Calu3 (cell line): ENCODE measurements at regions not wholly inside any gene's neighbourhood (a gene's known extent, or its start where the extent isn't known, plus 50 kb on each side); places are given as distances from the start of the nearest gene placed in this dataset.
"Not testable (repeated sequence)": the region's sequence is repeated elsewhere in the genome, so short reads cannot be mapped to it uniquely, and the experiment has no call there.

ENCODE experiments used
- BruUV-seq: library from RNA; stranded (reverse); fragments of 400-500 nt; replicated peaks from 2 replicates; lab custom pipeline; 2021; lab: Mats Ljungman, UMichigan
- CTCF ChIA-PET: fragments of 300-600 bp; sonication (Branson Sonifier 250); formaldehyde crosslinking; loops from one replicate; lab custom pipeline; 2022; ENCODE audit warnings: antibody characterized with exemption; lab: Charles Lee
- DNase-seq: peaks from one replicate; pipeline ENCODE4 v3.0.0; 2022
- H3K27ac Mint-ChIP-seq: one replicate; pipeline ENCODE4 v1.8.0; 2022; ENCODE audit warnings: mixed read lengths; ENCODE audit not compliant: unreplicated experiment
- H3K27me3 Mint-ChIP-seq: one replicate; pipeline ENCODE4 v1.8.0; 2022; ENCODE audit warnings: mixed read lengths; ENCODE audit not compliant: unreplicated experiment
- H3K36me3 Mint-ChIP-seq: one replicate; pipeline ENCODE4 v1.8.0; 2022; ENCODE audit warnings: mild to moderate bottlenecking, moderate library complexity, mixed read lengths; ENCODE audit not compliant: insufficient read depth, unreplicated experiment
- H3K4me1 Mint-ChIP-seq: one replicate; pipeline ENCODE4 v1.8.0; 2022; ENCODE audit warnings: mild to moderate bottlenecking, low read depth, mixed read lengths; ENCODE audit not compliant: unreplicated experiment
- H3K4me3 Mint-ChIP-seq: one replicate; pipeline ENCODE4 v1.8.0; 2022; ENCODE audit warnings: mild to moderate bottlenecking, low read depth, moderate library complexity, mixed read lengths; ENCODE audit not compliant: unreplicated experiment
- H3K9me3 Mint-ChIP-seq: one replicate; pipeline ENCODE4 v1.8.0; 2022; ENCODE audit warnings: low read depth, mixed read lengths; ENCODE audit not compliant: unreplicated experiment
- intact Hi-C: fragments of 100-400 bp; cut with micrococcal nuclease; formaldehyde crosslinking; loops from one replicate; pipeline ENCODE4 v1.10.0; 2022; ENCODE audit not compliant: unreplicated experiment
- TF ChIP-seq, protein P1 (sequence below): fragments of 200-600 bp; IDR thresholded peaks from one replicate; pipeline ENCODE4 v1.8.0; 2022; ENCODE audit warnings: antibody characterized with exemption; ENCODE audit not compliant: unreplicated experiment

DNA sequence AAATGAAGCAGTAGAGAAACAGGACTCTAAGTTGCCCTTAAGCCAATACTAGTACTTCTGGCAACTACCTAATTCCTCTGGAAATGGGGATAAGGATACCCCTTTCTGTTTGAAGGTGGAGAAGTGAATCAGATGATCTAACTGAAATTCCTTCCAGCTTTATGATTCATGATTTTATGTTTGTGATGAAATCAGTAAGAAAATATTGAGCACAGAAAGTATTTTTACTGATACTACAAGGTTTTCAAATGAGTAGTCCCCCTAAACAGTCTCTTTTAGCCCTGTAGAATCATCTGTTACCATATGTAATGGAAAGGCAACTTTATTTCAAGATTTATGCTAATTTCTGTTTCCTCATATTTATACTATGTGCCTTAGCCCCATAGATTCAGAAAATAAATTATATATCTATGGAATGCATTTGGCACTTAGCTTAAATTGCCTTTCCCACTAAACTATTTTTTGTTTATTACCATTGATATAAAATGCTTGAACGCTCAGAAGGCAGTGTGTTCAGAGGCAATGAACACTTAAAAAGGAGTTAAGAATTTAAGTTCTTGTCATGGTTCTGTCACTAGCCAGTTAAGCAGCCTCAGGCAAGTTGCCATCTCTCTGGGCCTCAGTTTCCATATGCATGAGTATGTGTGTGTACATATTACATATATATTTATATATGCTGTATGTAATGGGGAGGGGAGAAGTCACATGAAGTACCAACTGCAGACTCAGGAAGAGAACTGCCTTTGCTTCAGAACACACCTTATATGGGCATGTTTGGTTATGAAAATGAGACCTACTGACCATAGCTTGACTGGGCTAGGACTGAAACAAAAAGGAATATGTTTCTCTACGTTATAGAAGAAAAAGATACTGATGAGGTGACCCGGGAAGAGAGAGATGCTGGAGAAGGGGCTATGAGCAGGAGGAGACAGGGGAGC is 97.7 kb downstream of the CDC42EP3 start:
- intact Hi-C loops = no loop called here
- no TSS peak for BruUV-seq
- Mint-ChIP-seq H3K36me3 (no peaks in the 10 kb centered on the region), H3K9me3 (no peaks in the 10 kb centered on the region), H3K27me3 (no peaks in the 10 kb centered on the region), H3K4me3 (no peak overlapping the region), H3K4me1 (peaks cover 27% of the 10 kb centered on the region), H3K27ac (no peak overlapping the region)
- DNase-seq = no peak
- TF ChIP-seq, protein P1, sequence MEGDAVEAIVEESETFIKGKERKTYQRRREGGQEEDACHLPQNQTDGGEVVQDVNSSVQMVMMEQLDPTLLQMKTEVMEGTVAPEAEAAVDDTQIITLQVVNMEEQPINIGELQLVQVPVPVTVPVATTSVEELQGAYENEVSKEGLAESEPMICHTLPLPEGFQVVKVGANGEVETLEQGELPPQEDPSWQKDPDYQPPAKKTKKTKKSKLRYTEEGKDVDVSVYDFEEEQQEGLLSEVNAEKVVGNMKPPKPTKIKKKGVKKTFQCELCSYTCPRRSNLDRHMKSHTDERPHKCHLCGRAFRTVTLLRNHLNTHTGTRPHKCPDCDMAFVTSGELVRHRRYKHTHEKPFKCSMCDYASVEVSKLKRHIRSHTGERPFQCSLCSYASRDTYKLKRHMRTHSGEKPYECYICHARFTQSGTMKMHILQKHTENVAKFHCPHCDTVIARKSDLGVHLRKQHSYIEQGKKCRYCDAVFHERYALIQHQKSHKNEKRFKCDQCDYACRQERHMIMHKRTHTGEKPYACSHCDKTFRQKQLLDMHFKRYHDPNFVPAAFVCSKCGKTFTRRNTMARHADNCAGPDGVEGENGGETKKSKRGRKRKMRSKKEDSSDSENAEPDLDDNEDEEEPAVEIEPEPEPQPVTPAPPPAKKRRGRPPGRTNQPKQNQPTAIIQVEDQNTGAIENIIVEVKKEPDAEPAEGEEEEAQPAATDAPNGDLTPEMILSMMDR = no peak
- CTCF ChIA-PET = no interaction called here

DNA sequence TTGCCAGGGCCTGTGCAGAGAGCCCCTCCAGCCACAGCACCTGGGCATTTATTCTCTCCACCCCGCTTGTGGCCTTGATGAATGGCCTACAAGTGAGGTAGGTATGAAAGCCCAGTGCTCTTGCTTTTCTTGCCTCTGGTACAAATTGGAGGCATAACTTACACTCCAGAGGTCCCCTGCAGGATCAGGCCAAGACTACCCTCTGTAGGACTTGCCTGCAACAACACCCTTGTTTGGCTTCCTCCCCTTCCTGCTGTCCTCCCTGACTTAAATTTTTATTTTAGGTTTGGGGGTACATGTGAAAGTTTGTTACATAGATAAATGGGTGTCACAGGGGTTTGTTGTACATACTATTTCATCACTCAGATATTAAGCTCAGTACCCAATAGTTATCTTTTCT is 95.7 kb downstream of the CDC42EP3 start:
- H3K27me3 Mint-ChIP-seq = no peaks in the 10 kb centered on the region
- no peak overlapping the region for H3K27ac Mint-ChIP-seq
- intact Hi-C loops = no loop called here
- no peak for DNase-seq
- H3K4me3 Mint-ChIP-seq = no peak overlapping the region
- peaks cover 3% of the 10 kb centered on the region for H3K9me3 Mint-ChIP-seq
- no TSS peak for BruUV-seq
- peaks cover 16% of the 10 kb centered on the region for H3K4me1 Mint-ChIP-seq
- no peaks in the 10 kb centered on the region for H3K36me3 Mint-ChIP-seq
- TF ChIP-seq, protein P1 = no peak
- CTCF ChIA-PET = interaction anchor here (0.6 kb wide), 1 partner anchor 157 kb away, joined by 3 read pairs; no protein-coding TSS in a partner anchor

DNA sequence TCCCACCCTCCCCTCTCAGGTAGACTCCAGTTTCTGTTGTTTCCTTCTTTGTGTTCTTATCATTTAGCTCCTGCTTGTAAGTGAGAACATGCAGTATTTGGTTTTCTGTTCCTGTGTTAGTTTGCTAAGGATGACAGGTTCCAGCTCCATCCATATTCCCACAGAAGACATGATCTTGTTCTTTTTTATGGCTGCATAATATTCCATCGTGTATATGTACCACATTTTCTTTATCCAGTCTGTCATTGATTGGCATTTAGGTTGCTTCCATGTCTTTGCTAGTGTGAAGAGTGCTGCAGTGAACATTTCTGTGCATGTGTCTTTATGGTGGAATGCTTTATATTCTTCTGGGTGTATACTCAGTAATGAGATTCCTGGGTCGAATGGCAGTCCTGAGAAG is 95.2 kb downstream of the CDC42EP3 start:
- H3K9me3 Mint-ChIP-seq, H3K27me3 Mint-ChIP-seq, BruUV-seq, DNase-seq, H3K4me3 Mint-ChIP-seq, intact Hi-C loops, H3K36me3 Mint-ChIP-seq, H3K27ac Mint-ChIP-seq: not testable (repeated sequence)
- H3K4me1 Mint-ChIP-seq = peaks cover 12% of the 10 kb centered on the region
- CTCF ChIA-PET = interaction anchor here (0.6 to 0.7 kb wide), 2 partner anchors 158 to 247 kb away, joined by 3 read pairs; no protein-coding TSS in a partner anchor

DNA sequence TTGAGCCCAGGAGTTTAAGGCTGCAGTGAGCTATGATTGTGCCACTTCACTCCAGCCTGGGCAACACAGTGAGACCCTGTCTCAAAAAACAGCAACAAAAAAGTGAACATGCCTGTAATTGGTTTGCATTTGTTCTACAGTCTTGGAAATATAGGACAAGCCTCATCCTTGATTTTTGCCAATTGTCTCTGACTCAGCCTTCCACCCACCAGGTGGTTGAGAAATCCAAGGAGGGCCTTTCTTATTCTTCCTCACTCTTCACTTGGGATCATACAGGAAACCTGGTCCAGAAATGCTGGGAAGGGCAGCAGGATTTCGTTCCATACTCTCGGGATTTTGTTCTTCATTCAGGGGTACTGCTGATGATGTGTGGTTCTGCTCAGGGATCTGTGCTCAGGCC is 94.6 kb downstream of the CDC42EP3 start:
- CTCF ChIA-PET = interaction anchor here (0.7 to 1.3 kb wide), 2 partner anchors 162 to 247 kb away, joined by 3 read pairs; no protein-coding TSS in a partner anchor
- no peaks in the 10 kb centered on the region for H3K27me3 Mint-ChIP-seq

More for the DNA sequence above, 94.6 kb downstream of the CDC42EP3 start:
- no peak for DNase-seq
- Mint-ChIP-seq H3K4me3 (no peak overlapping the region), H3K27ac (no peak overlapping the region), H3K9me3 (peaks cover 3% of the 10 kb centered on the region), H3K36me3 (no peaks in the 10 kb centered on the region), H3K4me1 (peaks cover 9% of the 10 kb centered on the region)
- intact Hi-C loops = no loop called here
- TF ChIP-seq, protein P1 = no peak
- BruUV-seq = no TSS peak
